IMR-90 (cell line): ENCODE measurements at regions not wholly inside any gene's neighbourhood (a gene's known extent, or its start where the extent isn't known, plus 50 kb on each side); places are given as distances from the start of the nearest gene placed in this dataset.

Experiments
- CTCF ChIP-seq: conservative IDR thresholded peaks from 2 replicates; pipeline ENCODE4 v1.5.1; 2012; ENCODE audit warnings: mild to moderate bottlenecking, low read depth, low read length, improper control_type of control experiment
- RCOR1 ChIP-seq: IDR thresholded peaks from 2 replicates; pipeline ENCODE4 v1.6.1; 2012; ENCODE audit warnings: mild to moderate bottlenecking, low read length, improper control_type of control experiment; ENCODE audit not compliant: insufficient replicate concordance
- SMC3 ChIP-seq: fragments of 150-350 bp; IDR thresholded peaks from 2 replicates; pipeline ENCODE4 v1.6.1; 2016; ENCODE audit warnings: low read depth, mild to moderate bottlenecking, antibody characterized with exemption, low read length, moderate library complexity

- TF ChIP-seq SMC3, result no peak
- no peak for TF ChIP-seq CTCF
- TF ChIP-seq RCOR1, result no peak
These were observed 352.4 kb downstream of the SOCS6 start for GRCh38 chr18:70641156-70641775.
